GM06990 (cell line): ENCODE measurements at regions not wholly inside any gene's neighbourhood (a gene's known extent, or its start where the extent isn't known, plus 50 kb on each side); places are given as distances from the start of the nearest gene placed in this dataset.

Experiments used
- DNase-seq: peaks from one replicate; pipeline ENCODE4 v3.0.0-alpha.2; 2011; ENCODE audit not compliant: insufficient read length; ENCODE audit errors: extremely low read depth
- H3K27me3 ChIP-seq: replicated peaks from 2 replicates; pipeline ENCODE4 v1.6.0; 2011; ENCODE audit warnings: low read length; ENCODE audit not compliant: control insufficient read depth, insufficient read depth
- H3K36me3 ChIP-seq: 2 replicates; pipeline ENCODE4 v1.5.1; 2011; ENCODE audit warnings: low read length; ENCODE audit not compliant: control insufficient read depth, insufficient read depth
- H3K4me3 ChIP-seq: replicated peaks from 2 replicates; pipeline ENCODE4 v1.5.1; 2011; ENCODE audit warnings: low read depth, mild to moderate bottlenecking, control low read depth, low read length
- TF ChIP-seq, protein P1 (sequence below): IDR thresholded peaks from 2 replicates; pipeline ENCODE4 v1.5.1; 2011; ENCODE audit warnings: low read length, control low read depth, mild to moderate bottlenecking, inconsistent platforms; ENCODE audit not compliant: insufficient read depth, poor library complexity, severe bottlenecking

DNA sequence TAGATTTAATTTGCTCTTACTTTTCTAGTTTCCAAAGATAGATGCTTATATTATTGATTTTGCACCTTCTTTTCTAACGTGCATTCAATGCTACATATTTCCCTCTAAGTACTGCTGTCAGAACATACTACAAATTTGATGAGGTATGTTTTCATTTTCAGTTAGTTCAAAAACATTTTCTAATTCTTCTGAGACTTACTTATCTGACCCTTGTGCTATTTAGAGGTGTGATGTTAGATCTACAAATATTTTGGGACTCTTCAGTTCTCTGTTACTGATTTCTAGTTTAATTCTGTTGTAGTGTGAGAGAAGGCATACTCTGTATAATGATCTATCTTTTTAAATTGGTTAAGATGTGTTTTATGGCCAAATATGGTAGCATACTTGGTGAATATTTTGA lies 97.8 kb upstream of the TMEM168 start:
- Histone ChIP-seq H3K36me3 (no peaks in the 10 kb centered on the region), H3K4me3 (no peak overlapping the region), H3K27me3 (no peaks in the 10 kb centered on the region)
- no peak for DNase-seq
- TF ChIP-seq, protein P1, sequence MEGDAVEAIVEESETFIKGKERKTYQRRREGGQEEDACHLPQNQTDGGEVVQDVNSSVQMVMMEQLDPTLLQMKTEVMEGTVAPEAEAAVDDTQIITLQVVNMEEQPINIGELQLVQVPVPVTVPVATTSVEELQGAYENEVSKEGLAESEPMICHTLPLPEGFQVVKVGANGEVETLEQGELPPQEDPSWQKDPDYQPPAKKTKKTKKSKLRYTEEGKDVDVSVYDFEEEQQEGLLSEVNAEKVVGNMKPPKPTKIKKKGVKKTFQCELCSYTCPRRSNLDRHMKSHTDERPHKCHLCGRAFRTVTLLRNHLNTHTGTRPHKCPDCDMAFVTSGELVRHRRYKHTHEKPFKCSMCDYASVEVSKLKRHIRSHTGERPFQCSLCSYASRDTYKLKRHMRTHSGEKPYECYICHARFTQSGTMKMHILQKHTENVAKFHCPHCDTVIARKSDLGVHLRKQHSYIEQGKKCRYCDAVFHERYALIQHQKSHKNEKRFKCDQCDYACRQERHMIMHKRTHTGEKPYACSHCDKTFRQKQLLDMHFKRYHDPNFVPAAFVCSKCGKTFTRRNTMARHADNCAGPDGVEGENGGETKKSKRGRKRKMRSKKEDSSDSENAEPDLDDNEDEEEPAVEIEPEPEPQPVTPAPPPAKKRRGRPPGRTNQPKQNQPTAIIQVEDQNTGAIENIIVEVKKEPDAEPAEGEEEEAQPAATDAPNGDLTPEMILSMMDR = no peak

DNA sequence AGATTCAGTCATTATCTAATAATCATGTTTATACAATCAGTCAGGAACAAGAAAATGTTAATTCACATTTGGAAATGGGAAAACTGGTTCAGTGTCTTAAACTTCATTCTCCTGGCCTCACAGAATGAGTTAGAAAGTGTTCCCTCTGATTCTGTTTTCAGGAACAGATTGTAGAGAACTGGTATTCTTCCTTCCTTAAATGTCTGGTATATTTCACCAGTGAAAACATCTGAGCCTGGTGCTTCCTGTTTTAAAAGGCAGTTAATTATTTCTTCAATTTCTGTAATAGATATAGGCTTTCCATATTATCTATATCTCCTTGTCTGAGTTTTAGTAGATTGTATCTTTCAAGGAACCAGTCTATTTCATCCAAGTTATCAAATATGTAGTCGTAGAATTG lies 97.1 kb upstream of the TMEM168 start:
- H3K27me3 ChIP-seq = no peaks in the 10 kb centered on the region
- H3K36me3 ChIP-seq = no peaks in the 10 kb centered on the region
- no peak for DNase-seq
- no peak overlapping the region for H3K4me3 ChIP-seq
- TF ChIP-seq, protein P1 = no peak

DNA sequence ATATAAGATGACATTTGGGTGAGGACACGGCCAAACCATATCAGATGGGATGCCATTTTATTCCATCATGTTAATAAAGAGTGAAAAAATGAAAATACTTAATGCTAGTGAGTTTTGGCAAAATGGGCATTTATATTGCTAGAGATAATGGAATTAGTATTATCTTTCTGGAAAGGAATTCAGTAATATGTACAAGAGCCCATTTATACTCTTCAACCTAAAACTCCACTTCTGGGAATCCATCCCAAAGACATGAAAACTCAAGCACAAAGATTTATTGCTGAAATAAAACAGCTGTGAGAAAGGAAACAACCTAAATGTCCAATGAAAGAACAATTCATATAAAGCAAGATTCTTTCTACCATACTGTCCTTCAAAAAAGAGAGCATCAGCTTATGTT lies 96.0 kb upstream of the TMEM168 start:
- Histone ChIP-seq H3K4me3 (no peak overlapping the region), H3K27me3 (no peaks in the 10 kb centered on the region), H3K36me3 (no peaks in the 10 kb centered on the region; the same call in 1 of the 2 replicates)
- DNase-seq = no peak
- TF ChIP-seq, protein P1 = no peak

DNA sequence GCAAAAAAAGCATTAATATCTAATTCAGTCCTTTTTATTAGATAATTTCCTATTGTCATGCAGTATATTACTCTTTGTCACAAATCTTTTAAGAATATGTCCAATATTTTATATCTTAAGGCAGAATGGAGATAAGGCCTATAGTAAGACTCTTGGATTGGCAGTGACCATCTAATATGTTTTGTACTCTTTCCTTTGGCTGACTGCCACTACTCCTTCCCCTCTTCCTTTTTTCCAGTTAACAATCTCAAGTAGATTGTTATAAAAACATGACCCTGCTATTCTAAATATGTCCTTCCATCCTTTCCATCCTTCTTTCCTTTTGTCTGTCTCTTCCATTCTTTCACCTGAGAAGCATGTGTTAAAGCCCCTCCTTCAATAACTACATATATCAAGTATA lies 92.8 kb upstream of the TMEM168 start:
- TF ChIP-seq, protein P1 = no peak
- H3K4me3 ChIP-seq = no peak overlapping the region
- no peaks in the 10 kb centered on the region for H3K27me3 ChIP-seq
- no peaks in the 10 kb centered on the region; the same call in 1 of the 2 replicates for H3K36me3 ChIP-seq
- no peak for DNase-seq

DNA sequence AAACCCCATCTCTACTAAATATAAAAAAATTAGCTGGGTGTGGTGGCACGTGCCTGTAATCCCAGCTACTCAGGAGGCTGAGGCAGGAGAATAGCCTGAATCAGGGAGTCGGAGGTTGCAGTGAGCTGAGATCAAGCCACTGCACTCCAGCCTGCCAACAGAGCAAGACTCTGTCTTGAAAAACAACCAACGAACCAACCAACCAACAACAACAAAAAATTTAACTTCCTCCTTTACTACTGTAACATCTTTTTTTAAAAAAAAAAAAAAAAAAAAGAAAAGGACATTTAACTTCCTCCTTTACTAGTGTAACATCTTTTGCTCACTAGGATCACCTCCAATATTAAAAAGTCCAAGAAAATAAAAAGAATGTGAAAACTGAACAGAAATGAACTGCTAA lies 92.3 kb upstream of the TMEM168 start:
- no peak overlapping the region for H3K4me3 ChIP-seq
- TF ChIP-seq, protein P1 = no peak
- DNase-seq = no peak
- H3K36me3 ChIP-seq = no peaks in the 10 kb centered on the region; the same call in 1 of the 2 replicates
- no peaks in the 10 kb centered on the region for H3K27me3 ChIP-seq

DNA sequence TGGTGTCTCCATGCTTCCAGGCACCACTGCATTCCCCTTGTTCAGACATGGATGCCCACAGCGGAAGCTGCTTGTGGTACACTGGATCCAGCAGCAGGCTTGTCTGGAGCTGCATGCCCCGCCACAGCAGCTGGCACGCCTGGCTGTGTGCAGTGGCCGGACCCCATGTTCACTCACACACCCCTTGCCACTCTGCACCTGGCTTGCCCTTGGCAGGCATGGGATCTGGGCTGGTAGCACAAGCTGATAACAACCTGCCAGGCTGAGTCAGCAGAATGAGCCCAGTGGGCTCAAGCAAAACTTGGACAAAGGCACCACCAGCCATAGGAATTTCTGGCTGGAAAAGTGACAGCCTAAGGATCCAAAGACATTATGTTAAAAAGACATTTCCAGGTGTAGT lies 91.8 kb upstream of the TMEM168 start:
- Histone ChIP-seq H3K36me3 (no peaks in the 10 kb centered on the region; the same call in 1 of the 2 replicates), H3K4me3 (no peak overlapping the region), H3K27me3 (no peaks in the 10 kb centered on the region)
- TF ChIP-seq, protein P1 = no peak
- DNase-seq = no peak
